ENCODE measurements at regions not wholly inside any gene's neighbourhood (a gene's known extent, or its start where the extent isn't known, plus 50 kb on each side); places are given as distances from the start of the nearest gene placed in this dataset.

- TF ChIP-seq CTBP1 (IDR thresholded peaks at IDR 0.05; ENCODE audit: borderline replicate concordance) (no peak), ELF4 (IDR thresholded peaks at IDR 0.05) (no peak), SP1 (IDR thresholded peaks at IDR 0.05) (no peak), PKNOX1 (IDR thresholded peaks at IDR 0.05) (no peak), FOXK2 (IDR thresholded peaks at IDR 0.05) (no peak), TARDBP (IDR thresholded peaks at IDR 0.05) (no peak), FOXM1 (IDR thresholded peaks at IDR 0.05; ENCODE audit: borderline replicate concordance) (no peak), SUZ12 (IDR thresholded peaks at IDR 0.05) (no peak), ZNF384 (IDR thresholded peaks at IDR 0.05) (no peak)
Measured at GRCh38 chr4:162969194-162969593, 197.5 kb downstream of the NAF1 start.
